ENCODE measurements at regions not wholly inside any gene's neighbourhood (a gene's known extent, or its start where the extent isn't known, plus 50 kb on each side); places are given as distances from the start of the nearest gene placed in this dataset.
"Not testable (repeated sequence)": the region's sequence is repeated elsewhere in the genome, so short reads cannot be mapped to it uniquely, and the experiment has no call there.

- ATAC-seq (no peak), DNase-seq (no peak)
- Histone ChIP-seq H3K4me3 (no peak overlapping the region), H3K4me1 (ENCODE audit: low read depth) (no peaks in the 10 kb centered on the region), H3K9me3 (no peaks in the 10 kb centered on the region), H3K36me3 (ENCODE audit: low read depth) (no peaks in the 10 kb centered on the region)
- TF ChIP-seq, protein P1, sequence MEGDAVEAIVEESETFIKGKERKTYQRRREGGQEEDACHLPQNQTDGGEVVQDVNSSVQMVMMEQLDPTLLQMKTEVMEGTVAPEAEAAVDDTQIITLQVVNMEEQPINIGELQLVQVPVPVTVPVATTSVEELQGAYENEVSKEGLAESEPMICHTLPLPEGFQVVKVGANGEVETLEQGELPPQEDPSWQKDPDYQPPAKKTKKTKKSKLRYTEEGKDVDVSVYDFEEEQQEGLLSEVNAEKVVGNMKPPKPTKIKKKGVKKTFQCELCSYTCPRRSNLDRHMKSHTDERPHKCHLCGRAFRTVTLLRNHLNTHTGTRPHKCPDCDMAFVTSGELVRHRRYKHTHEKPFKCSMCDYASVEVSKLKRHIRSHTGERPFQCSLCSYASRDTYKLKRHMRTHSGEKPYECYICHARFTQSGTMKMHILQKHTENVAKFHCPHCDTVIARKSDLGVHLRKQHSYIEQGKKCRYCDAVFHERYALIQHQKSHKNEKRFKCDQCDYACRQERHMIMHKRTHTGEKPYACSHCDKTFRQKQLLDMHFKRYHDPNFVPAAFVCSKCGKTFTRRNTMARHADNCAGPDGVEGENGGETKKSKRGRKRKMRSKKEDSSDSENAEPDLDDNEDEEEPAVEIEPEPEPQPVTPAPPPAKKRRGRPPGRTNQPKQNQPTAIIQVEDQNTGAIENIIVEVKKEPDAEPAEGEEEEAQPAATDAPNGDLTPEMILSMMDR (IDR thresholded peaks at IDR 0.05) = no peak
- intact Hi-C loops (cut with DNase I, micrococcal nuclease) = no loop called here
Observed at GRCh38 chr12:46963977-46964971, 115.1 kb upstream of the PCED1B start.

DNA sequence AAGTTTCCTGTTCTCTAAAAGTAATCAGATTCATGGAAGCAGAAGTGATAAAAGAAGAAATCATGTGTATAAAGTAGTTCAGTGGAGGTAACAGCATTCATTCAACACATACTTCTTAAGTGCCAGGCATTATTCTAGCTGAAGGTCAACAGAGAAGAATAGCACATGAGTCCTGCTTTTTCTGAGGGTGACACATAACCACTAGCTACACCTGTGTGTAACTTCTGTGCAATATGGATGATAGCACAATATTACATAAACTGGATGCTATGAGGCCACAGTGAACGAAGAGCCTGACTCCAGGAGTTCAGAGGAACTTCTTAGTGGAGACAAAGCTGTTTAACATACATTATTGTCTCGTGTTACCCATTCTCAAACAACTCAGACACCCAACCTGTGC lies 114.3 kb upstream of the PCED1B start:
- Histone ChIP-seq H3K4me1 (ENCODE audit: low read depth) (no peaks in the 10 kb centered on the region), H3K36me3 (ENCODE audit: low read depth) (no peaks in the 10 kb centered on the region), H3K4me3 (no peak overlapping the region), H3K9me3 (no peaks in the 10 kb centered on the region)
- DNase-seq (no peak), ATAC-seq (no peak)
- intact Hi-C loops (cut with DNase I, micrococcal nuclease) = no loop called here
- TF ChIP-seq, protein P1 (IDR thresholded peaks at IDR 0.05) = no peak

GRCh38 chr12:46965880-46966279 lies 113.5 kb upstream of the PCED1B start:
- Histone ChIP-seq H3K9me3 (no peaks in the 10 kb centered on the region), H3K4me3 (no peak overlapping the region), H3K4me1 (ENCODE audit: low read depth) (no peaks in the 10 kb centered on the region), H3K36me3 (ENCODE audit: low read depth) (no peaks in the 10 kb centered on the region)
- TF ChIP-seq, protein P1 (IDR thresholded peaks at IDR 0.05) = no peak
- intact Hi-C loops (cut with DNase I, micrococcal nuclease) = no loop called here
- DNase-seq (no peak), ATAC-seq (no peak)

- TF ChIP-seq, protein P1 (IDR thresholded peaks at IDR 0.05) = no peak
- DNase-seq = no peak
- no peak overlapping the region for H3K4me3 ChIP-seq
- H3K4me1 ChIP-seq (ENCODE audit: low read depth) = no peaks in the 10 kb centered on the region
- ATAC-seq = no peak
- H3K9me3 ChIP-seq = no peaks in the 10 kb centered on the region
- intact Hi-C loops (cut with DNase I, micrococcal nuclease) = no loop called here
- no peaks in the 10 kb centered on the region for H3K36me3 ChIP-seq (ENCODE audit: low read depth)
Observed at GRCh38 chr12:46970636-46971035, 108.8 kb upstream of the PCED1B start.

- intact Hi-C loops (cut with DNase I, micrococcal nuclease); H3K4me1 ChIP-seq (ENCODE audit: low read depth); ATAC-seq; DNase-seq; H3K9me3 ChIP-seq; H3K4me3 ChIP-seq; H3K36me3 ChIP-seq (ENCODE audit: low read depth): not testable (repeated sequence)
Observed at GRCh38 chr12:46973937-46974336, 105.5 kb upstream of the PCED1B start.

- DNase-seq = no peak
- TF ChIP-seq, protein P1 (IDR thresholded peaks at IDR 0.05) = no peak
- no peaks in the 10 kb centered on the region for H3K36me3 ChIP-seq (ENCODE audit: low read depth)
- no peaks in the 10 kb centered on the region for H3K4me1 ChIP-seq (ENCODE audit: low read depth)
- H3K9me3 ChIP-seq = no peaks in the 10 kb centered on the region
- ATAC-seq = no peak
- no peak overlapping the region for H3K4me3 ChIP-seq
- intact Hi-C loops (cut with DNase I, micrococcal nuclease) = no loop called here
Observed at GRCh38 chr12:46977871-46978375, 101.5 kb upstream of the PCED1B start.

All from mucosa of descending colon (tissue), 3 donors.